ENCODE measurements at regions not wholly inside any gene's neighbourhood (a gene's known extent, or its start where the extent isn't known, plus 50 kb on each side); places are given as distances from the start of the nearest gene placed in this dataset.

DNA sequence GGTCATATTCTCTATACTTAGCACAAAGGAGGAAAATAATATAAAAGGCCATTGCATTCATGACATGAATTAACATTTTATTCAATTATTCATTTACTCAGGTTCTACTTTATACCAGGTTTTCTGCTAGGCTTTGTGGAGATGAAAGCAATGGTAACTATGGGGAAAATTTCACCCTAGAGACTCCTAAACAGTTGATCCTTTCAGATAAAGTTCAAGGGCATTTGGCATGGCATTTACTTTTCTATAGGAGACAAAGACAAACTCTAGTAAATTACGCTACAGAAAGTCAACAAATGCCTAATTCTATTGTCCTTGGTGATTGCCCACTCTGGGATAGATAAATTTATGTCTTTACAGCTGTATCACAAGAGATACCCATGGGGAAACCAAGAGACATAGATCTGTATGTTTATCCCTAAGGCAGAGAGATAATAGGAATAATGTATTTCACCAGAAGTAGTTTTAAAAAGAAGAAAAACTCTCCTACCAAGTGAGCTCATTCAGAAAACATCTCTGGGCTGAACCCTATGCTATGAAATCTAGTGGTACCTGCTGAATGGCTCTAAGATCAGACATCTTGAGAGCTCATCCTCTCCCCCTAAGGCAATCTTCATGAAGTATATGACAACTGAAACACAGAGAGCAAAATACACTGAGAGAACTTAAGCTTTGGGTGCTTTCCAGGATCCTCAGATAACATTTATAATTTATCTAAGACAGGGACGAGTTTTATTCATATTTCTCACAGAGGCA is 316.7 kb downstream of the ANTXR2 start:
- ATAC-seq (ENCODE audit: low read depth) = no peak
- no peak for DNase-seq
- H3K4me2 ChIP-seq (ENCODE audit: low read depth, low read length) = no peak overlapping the region
- H3K4ac ChIP-seq (ENCODE audit: low read depth, low read length) = no peak overlapping the region
- H3K27me3 ChIP-seq (ENCODE audit: control insufficient read depth, insufficient read depth, low read length) = no peaks in the 10 kb centered on the region
- no peak overlapping the region for H3K23ac ChIP-seq (ENCODE audit: low read depth, low read length)
- no peak overlapping the region for H3K4me3 ChIP-seq (ENCODE audit: insufficient read depth, low read depth, low read length)
- no peak overlapping the region for H3K18ac ChIP-seq (ENCODE audit: low read depth, low read length)
- H2BK120ac ChIP-seq (ENCODE audit: low read depth, low read length) = no peak overlapping the region
- H2AK9ac ChIP-seq (replicated peaks; ENCODE audit: low read depth, low read length, poor library complexity) = no peak overlapping the region
- no peak overlapping the region for H3K14ac ChIP-seq (replicated peaks; ENCODE audit: low read depth, low read length)
- H4K91ac ChIP-seq (ENCODE audit: insufficient read depth, low read depth, low read length) = no peak overlapping the region
- no peaks in the 10 kb centered on the region for H4K20me1 ChIP-seq (ENCODE audit: insufficient read depth, low read length)
- in situ Hi-C loops (cut with MboI; ENCODE audit: low sequenced_read_pairs) = no loop called here
- H2AK5ac ChIP-seq (ENCODE audit: low read depth, low read length) = no peak overlapping the region
- no peak overlapping the region for H2AFZ ChIP-seq (replicated peaks; ENCODE audit: low read length, poor library complexity)
- CTCF ChIA-PET = no interaction called here
- H4K8ac ChIP-seq (ENCODE audit: low read depth in 2 of 2, low read length in 2 of 2) = no peak overlapping the region
- no peaks in the 10 kb centered on the region for H3K4me1 ChIP-seq (ENCODE audit: control insufficient read depth, insufficient read depth, low read length)
- dilution Hi-C loops (cut with HindIII; ENCODE audit: low sequenced_read_pairs, unreplicated experiment) = no loop called here
- no peak overlapping the region for H3K56ac ChIP-seq (ENCODE audit: extremely low read depth, insufficient read depth, low read length)
- H2BK15ac ChIP-seq (ENCODE audit: low read depth, low read length) = no peak overlapping the region
- H2BK5ac ChIP-seq (ENCODE audit: low read depth, low read length, poor library complexity, severe bottlenecking) = no peak overlapping the region
- H3K36me3 ChIP-seq (ENCODE audit: control insufficient read depth, insufficient read depth, low read length) = no peaks in the 10 kb centered on the region
- no peak overlapping the region for H3K27ac ChIP-seq (ENCODE audit: insufficient read depth, low read length)
- H3K9me1 ChIP-seq (ENCODE audit: insufficient read depth, low read length) = no peaks in the 10 kb centered on the region
- no peak overlapping the region for H3K9ac ChIP-seq (ENCODE audit: low read depth, low read length)
- BruUV-seq (replicated peaks) = no TSS peak
- intact Hi-C loops (cut with micrococcal nuclease) = no loop called here
- no peak overlapping the region for H2BK20ac ChIP-seq (ENCODE audit: low read depth, low read length)
- H3K79me1 ChIP-seq (ENCODE audit: low read depth in 1 of 2, low read length in 2 of 2) = no peaks in the 10 kb centered on the region
- H4K5ac ChIP-seq (ENCODE audit: low read depth, low read length) = no peak overlapping the region
- no CpG with 5 or more reads among the region's 2 CpGs for WGBS, 2 experiments (ENCODE audit: extremely low coverage in 2 of 2, insufficient read length in 1 of 2)
- no peaks in the 10 kb centered on the region for H3K9me3 ChIP-seq (ENCODE audit: control insufficient read depth, insufficient read depth, low read length)
- TF ChIP-seq, protein P1, sequence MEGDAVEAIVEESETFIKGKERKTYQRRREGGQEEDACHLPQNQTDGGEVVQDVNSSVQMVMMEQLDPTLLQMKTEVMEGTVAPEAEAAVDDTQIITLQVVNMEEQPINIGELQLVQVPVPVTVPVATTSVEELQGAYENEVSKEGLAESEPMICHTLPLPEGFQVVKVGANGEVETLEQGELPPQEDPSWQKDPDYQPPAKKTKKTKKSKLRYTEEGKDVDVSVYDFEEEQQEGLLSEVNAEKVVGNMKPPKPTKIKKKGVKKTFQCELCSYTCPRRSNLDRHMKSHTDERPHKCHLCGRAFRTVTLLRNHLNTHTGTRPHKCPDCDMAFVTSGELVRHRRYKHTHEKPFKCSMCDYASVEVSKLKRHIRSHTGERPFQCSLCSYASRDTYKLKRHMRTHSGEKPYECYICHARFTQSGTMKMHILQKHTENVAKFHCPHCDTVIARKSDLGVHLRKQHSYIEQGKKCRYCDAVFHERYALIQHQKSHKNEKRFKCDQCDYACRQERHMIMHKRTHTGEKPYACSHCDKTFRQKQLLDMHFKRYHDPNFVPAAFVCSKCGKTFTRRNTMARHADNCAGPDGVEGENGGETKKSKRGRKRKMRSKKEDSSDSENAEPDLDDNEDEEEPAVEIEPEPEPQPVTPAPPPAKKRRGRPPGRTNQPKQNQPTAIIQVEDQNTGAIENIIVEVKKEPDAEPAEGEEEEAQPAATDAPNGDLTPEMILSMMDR (conservative IDR thresholded peaks at IDR 0.05; ENCODE audit: low read depth, low read length) = no peak
- TF ChIP-seq RFX5 (IDR thresholded peaks at IDR 0.05; ENCODE audit: low read depth, low read length) = no peak
- POLR2A ChIA-PET (ENCODE audit: unreplicated experiment) = no interaction called here

All from IMR-90 (cell line).